ENCODE measurements at regions not wholly inside any gene's neighbourhood (a gene's known extent, or its start where the extent isn't known, plus 50 kb on each side); places are given as distances from the start of the nearest gene placed in this dataset.

DNA sequence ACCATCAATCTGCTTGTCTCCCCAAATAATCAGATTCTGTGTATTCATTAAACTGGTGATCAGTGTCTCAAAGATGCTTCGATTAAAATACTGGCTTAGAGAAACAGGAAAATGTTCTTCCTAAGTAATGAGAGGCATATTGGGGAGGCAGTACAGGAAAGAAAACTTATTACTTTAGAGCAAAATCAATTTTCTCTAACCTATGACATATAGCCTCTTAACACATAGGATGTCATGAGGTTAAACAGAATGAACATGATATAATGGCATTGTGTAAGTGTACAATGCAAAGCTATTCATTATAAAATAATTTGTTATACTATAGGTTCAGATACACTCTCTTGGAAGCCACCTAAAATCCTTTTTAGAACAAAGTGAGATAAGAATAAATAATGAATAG is 819.3 kb downstream of the KCNJ2 start:
- TF ChIP-seq, protein P1, sequence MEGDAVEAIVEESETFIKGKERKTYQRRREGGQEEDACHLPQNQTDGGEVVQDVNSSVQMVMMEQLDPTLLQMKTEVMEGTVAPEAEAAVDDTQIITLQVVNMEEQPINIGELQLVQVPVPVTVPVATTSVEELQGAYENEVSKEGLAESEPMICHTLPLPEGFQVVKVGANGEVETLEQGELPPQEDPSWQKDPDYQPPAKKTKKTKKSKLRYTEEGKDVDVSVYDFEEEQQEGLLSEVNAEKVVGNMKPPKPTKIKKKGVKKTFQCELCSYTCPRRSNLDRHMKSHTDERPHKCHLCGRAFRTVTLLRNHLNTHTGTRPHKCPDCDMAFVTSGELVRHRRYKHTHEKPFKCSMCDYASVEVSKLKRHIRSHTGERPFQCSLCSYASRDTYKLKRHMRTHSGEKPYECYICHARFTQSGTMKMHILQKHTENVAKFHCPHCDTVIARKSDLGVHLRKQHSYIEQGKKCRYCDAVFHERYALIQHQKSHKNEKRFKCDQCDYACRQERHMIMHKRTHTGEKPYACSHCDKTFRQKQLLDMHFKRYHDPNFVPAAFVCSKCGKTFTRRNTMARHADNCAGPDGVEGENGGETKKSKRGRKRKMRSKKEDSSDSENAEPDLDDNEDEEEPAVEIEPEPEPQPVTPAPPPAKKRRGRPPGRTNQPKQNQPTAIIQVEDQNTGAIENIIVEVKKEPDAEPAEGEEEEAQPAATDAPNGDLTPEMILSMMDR (IDR thresholded peaks at IDR 0.05) = no peak
- no peak for TF ChIP-seq POLR2A (IDR thresholded peaks at IDR 0.05)

Data from Peyer's patch (tissue), 4 donors.